ENCODE measurements at regions not wholly inside any gene's neighbourhood (a gene's known extent, or its start where the extent isn't known, plus 50 kb on each side); places are given as distances from the start of the nearest gene placed in this dataset.

DNA sequence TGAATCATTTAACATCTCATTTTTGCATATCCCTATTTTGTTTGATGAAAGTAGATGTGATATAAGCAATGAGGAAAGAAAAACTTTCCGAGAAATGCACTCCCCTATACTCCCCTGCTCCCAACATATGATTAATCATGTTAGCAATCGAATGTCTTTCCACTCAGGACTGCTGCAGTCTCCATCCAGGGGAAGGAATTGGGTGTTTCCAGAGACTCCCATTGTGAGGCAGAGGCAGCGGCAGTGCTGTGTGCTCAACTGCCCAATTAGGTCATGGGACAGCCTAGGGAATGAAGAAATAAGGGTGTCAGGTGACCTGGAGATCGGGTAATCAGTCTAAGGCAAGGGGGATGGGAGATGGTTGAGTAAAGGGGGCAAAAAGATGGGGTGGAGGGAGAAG is 268.6 kb upstream of the MEIS2 start:
- Histone ChIP-seq H3K4me1 (ENCODE audit: low read depth, poor library complexity, severe bottlenecking) (no peaks in the 10 kb centered on the region), H3K4me3 (IDR thresholded peaks at IDR 0.05; ENCODE audit: insufficient read depth, low read depth, low read length) (no peak overlapping the region), H3K79me2 (ENCODE audit: insufficient read depth, low read depth) (no peaks in the 10 kb centered on the region), H3K27me3 (ENCODE audit: insufficient read depth, low read depth) (no peaks in the 10 kb centered on the region), H3K4me2 (no peak overlapping the region), H3K27ac (no peak overlapping the region), H4K20me1 (ENCODE audit: insufficient read depth) (no peaks in the 10 kb centered on the region), H3K9ac (no peak overlapping the region), H2AFZ (ENCODE audit: low read depth) (no peak overlapping the region), H3K36me3 (ENCODE audit: insufficient read depth) (no peaks in the 10 kb centered on the region)
- TF ChIP-seq, protein P1, sequence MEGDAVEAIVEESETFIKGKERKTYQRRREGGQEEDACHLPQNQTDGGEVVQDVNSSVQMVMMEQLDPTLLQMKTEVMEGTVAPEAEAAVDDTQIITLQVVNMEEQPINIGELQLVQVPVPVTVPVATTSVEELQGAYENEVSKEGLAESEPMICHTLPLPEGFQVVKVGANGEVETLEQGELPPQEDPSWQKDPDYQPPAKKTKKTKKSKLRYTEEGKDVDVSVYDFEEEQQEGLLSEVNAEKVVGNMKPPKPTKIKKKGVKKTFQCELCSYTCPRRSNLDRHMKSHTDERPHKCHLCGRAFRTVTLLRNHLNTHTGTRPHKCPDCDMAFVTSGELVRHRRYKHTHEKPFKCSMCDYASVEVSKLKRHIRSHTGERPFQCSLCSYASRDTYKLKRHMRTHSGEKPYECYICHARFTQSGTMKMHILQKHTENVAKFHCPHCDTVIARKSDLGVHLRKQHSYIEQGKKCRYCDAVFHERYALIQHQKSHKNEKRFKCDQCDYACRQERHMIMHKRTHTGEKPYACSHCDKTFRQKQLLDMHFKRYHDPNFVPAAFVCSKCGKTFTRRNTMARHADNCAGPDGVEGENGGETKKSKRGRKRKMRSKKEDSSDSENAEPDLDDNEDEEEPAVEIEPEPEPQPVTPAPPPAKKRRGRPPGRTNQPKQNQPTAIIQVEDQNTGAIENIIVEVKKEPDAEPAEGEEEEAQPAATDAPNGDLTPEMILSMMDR (conservative IDR thresholded peaks at IDR 0.05; ENCODE audit: low read depth, low read length) = no peak

DNA sequence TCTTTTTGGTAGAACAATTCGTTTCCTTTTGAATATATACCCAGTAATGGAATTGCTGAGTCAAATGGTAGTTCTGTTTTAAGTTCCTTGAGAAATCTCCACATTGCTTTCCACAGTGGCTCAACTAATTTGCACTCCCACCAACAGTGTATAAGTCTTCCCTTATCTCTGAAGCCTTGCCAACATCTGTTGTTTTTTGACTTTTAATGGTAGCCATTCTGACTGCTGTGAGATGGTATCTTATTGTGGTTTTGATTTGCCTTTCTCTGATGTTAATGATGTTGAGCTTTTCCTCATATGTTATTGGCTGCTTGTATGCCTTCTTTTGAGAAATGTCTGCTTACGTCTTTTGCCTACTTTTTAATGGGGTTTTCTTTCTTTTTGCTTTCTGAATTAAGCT is 270.6 kb upstream of the MEIS2 start:
- Histone ChIP-seq H2AFZ (ENCODE audit: low read depth) (no peak overlapping the region), H3K36me3 (ENCODE audit: insufficient read depth) (no peaks in the 10 kb centered on the region), H3K4me3 (IDR thresholded peaks at IDR 0.05; ENCODE audit: insufficient read depth, low read depth, low read length) (no peak overlapping the region), H3K27ac (no peak overlapping the region), H4K20me1 (ENCODE audit: insufficient read depth) (no peaks in the 10 kb centered on the region), H3K79me2 (ENCODE audit: insufficient read depth, low read depth) (no peaks in the 10 kb centered on the region), H3K4me2 (no peak overlapping the region), H3K9ac (no peak overlapping the region), H3K4me1 (ENCODE audit: low read depth, poor library complexity, severe bottlenecking) (no peaks in the 10 kb centered on the region), H3K27me3 (ENCODE audit: insufficient read depth, low read depth) (no peaks in the 10 kb centered on the region)
- TF ChIP-seq, protein P1 (conservative IDR thresholded peaks at IDR 0.05; ENCODE audit: low read depth, low read length) = no peak

DNA sequence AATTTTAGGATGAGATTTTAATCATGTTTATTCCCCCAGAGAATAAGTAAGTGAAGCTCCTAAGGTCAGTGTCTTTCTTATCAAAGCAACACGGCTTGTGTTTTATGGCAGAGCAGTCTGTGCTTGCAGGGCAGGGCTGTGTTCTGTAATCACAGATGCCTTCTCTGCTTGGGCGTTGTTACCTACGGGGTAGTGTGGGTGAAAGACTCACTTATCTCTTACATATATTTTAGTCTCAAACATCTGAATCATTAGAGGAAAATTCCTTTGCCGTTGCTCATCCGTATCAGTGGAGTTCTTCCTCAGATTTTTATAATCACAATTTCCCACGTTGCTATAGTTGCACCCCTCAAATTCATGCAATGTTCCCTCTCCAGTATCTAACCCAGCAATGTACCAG is 271.7 kb upstream of the MEIS2 start:
- TF ChIP-seq, protein P1 (conservative IDR thresholded peaks at IDR 0.05; ENCODE audit: low read depth, low read length) = no peak

DNA sequence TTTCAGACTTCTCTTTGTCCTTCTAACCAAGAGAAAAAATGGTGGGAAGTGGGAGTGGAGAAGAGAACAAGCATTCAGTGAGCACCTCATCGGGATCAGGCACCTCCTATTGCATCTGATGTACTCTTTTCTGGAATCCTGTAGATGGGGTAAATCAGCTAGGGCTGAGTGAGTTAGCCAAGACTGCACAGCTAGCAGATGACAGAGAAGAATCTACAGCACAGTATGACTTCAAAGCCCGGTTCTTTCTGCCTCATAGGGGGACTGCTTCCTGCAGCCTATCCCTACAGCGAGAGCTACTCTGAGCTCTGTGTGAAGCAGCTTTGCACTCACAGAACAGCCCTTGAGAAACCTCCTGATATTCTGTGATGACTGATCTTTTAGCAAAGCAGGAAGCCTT is 275.2 kb upstream of the MEIS2 start:
- no peak overlapping the region for H3K27ac ChIP-seq
- no peak overlapping the region for H3K9ac ChIP-seq
- H3K4me2 ChIP-seq = no peak overlapping the region
- H3K27me3 ChIP-seq (ENCODE audit: insufficient read depth, low read depth) = no peaks in the 10 kb centered on the region
- H3K79me2 ChIP-seq (ENCODE audit: insufficient read depth, low read depth) = no peaks in the 10 kb centered on the region
- no peaks in the 10 kb centered on the region for H4K20me1 ChIP-seq (ENCODE audit: insufficient read depth)
- no peak overlapping the region for H3K4me3 ChIP-seq (IDR thresholded peaks at IDR 0.05; ENCODE audit: insufficient read depth, low read depth, low read length)
- H3K4me1 ChIP-seq (ENCODE audit: low read depth, poor library complexity, severe bottlenecking) = no peaks in the 10 kb centered on the region
- TF ChIP-seq, protein P1 (conservative IDR thresholded peaks at IDR 0.05; ENCODE audit: low read depth, low read length) = no peak
- no peak overlapping the region for H2AFZ ChIP-seq (ENCODE audit: low read depth)
- H3K36me3 ChIP-seq (ENCODE audit: insufficient read depth) = no peaks in the 10 kb centered on the region

More for the DNA sequence above, 271.7 kb upstream of the MEIS2 start:
- no peak overlapping the region for H3K4me2 ChIP-seq
- H3K79me2 ChIP-seq (ENCODE audit: insufficient read depth, low read depth) = no peaks in the 10 kb centered on the region
- no peaks in the 10 kb centered on the region for H3K36me3 ChIP-seq (ENCODE audit: insufficient read depth)
- no peaks in the 10 kb centered on the region for H3K4me1 ChIP-seq (ENCODE audit: low read depth, poor library complexity, severe bottlenecking)
- no peaks in the 10 kb centered on the region for H3K27me3 ChIP-seq (ENCODE audit: insufficient read depth, low read depth)
- no peak overlapping the region for H2AFZ ChIP-seq (ENCODE audit: low read depth)
- no peak overlapping the region for H3K27ac ChIP-seq
- no peak overlapping the region for H3K4me3 ChIP-seq (IDR thresholded peaks at IDR 0.05; ENCODE audit: insufficient read depth, low read depth, low read length)
- no peaks in the 10 kb centered on the region for H4K20me1 ChIP-seq (ENCODE audit: insufficient read depth)
- no peak overlapping the region for H3K9ac ChIP-seq

Measured in KMS-11 (cell line).